ENCODE measurements at regions not wholly inside any gene's neighbourhood (a gene's known extent, or its start where the extent isn't known, plus 50 kb on each side); places are given as distances from the start of the nearest gene placed in this dataset.

- TF ChIP-seq POLR2A (IDR thresholded peaks at IDR 0.05): no peak
- TF ChIP-seq, protein P1, sequence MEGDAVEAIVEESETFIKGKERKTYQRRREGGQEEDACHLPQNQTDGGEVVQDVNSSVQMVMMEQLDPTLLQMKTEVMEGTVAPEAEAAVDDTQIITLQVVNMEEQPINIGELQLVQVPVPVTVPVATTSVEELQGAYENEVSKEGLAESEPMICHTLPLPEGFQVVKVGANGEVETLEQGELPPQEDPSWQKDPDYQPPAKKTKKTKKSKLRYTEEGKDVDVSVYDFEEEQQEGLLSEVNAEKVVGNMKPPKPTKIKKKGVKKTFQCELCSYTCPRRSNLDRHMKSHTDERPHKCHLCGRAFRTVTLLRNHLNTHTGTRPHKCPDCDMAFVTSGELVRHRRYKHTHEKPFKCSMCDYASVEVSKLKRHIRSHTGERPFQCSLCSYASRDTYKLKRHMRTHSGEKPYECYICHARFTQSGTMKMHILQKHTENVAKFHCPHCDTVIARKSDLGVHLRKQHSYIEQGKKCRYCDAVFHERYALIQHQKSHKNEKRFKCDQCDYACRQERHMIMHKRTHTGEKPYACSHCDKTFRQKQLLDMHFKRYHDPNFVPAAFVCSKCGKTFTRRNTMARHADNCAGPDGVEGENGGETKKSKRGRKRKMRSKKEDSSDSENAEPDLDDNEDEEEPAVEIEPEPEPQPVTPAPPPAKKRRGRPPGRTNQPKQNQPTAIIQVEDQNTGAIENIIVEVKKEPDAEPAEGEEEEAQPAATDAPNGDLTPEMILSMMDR (IDR thresholded peaks at IDR 0.05): no peak
- DNase-seq: no peak
These were observed 90.8 kb downstream of the SHOX start for GRCh38 chrX:721354-721753.

DNA sequence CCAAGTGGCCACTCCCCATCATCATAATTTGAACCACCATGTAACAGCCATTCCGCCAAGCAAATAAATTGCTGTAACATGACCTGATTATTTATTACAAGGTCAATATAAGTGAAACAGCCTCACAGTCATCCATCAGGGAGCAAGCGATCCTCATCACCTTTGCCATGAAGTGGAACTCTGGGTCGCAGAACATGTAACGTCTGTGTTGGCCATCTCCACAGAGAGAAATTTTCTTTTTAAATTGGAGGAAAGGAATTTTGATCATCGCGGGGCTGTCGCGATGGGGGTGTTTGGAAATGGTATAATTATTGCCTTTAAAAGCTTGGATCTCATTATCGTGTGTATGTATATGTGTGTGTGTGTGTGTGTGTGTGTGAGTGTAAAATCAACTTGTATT is 90.2 kb downstream of the SHOX start:
- peak in 1 of 7 donors; percentile 3 for DNase-seq
- intact Hi-C loops (cut with DNase I): no loop called here
- WGBS, 4 donors: 48 to 63% (median 56%) methylated on average over 9 of the region's 9 CpGs

More at GRCh38 chrX:721354-721753, 90.8 kb downstream of the SHOX start:
- H3K4me3 ChIP-seq: no peak overlapping the region
- H3K27ac ChIP-seq: no peak overlapping the region
- H3K36me3 ChIP-seq (replicated peaks in 1 of 2): no peaks in the 10 kb centered on the region
- H3K9me3 ChIP-seq (replicated peaks in 1 of 3): no peaks in the 10 kb centered on the region
- H3K4me1 ChIP-seq (replicated peaks in 1 of 2): no peaks in the 10 kb centered on the region
- H3K27me3 ChIP-seq: no peaks in the 10 kb centered on the region
- intact Hi-C loops (cut with DNase I): no loop called here
- WGBS, 4 donors: 79 to 85% (median 81%) methylated on average over 14 of the region's 14 CpGs

GRCh38 chrX:720250-720649 is 89.7 kb downstream of the SHOX start:
- no peak for DNase-seq
- H3K36me3 ChIP-seq (replicated peaks in 1 of 2): no peaks in the 10 kb centered on the region
- 27 to 43% (median 38%) methylated on average over 5 of the region's 5 CpGs for WGBS, 4 donors
- H3K4me3 ChIP-seq: no peak overlapping the region
- intact Hi-C loops (cut with DNase I): no loop called here
- H3K27ac ChIP-seq: no peak overlapping the region
- no peaks in the 10 kb centered on the region for H3K9me3 ChIP-seq (replicated peaks in 1 of 3)
- TF ChIP-seq, protein P1 (IDR thresholded peaks at IDR 0.05): no peak
- no peak for TF ChIP-seq POLR2A (IDR thresholded peaks at IDR 0.05)
- no peaks in the 10 kb centered on the region for H3K4me1 ChIP-seq (replicated peaks in 1 of 2)
- H3K27me3 ChIP-seq: no peaks in the 10 kb centered on the region

More for the DNA sequence above, 90.2 kb downstream of the SHOX start:
- Histone ChIP-seq H3K9me3 (replicated peaks in 1 of 3) (no peaks in the 10 kb centered on the region), H3K4me3 (no peak overlapping the region), H3K36me3 (replicated peaks in 1 of 2) (no peaks in the 10 kb centered on the region), H3K27me3 (no peaks in the 10 kb centered on the region), H3K4me1 (replicated peaks in 1 of 2) (no peaks in the 10 kb centered on the region), H3K27ac (no peak overlapping the region)
- no peak for TF ChIP-seq POLR2A (IDR thresholded peaks at IDR 0.05)
- TF ChIP-seq, protein P1 (IDR thresholded peaks at IDR 0.05): no peak

- Histone ChIP-seq H3K36me3 (replicated peaks in 1 of 2) (no peaks in the 10 kb centered on the region), H3K4me3 (no peak overlapping the region), H3K9me3 (replicated peaks in 1 of 3) (no peaks in the 10 kb centered on the region), H3K27ac (no peak overlapping the region), H3K4me1 (replicated peaks in 1 of 2) (no peaks in the 10 kb centered on the region), H3K27me3 (no peaks in the 10 kb centered on the region)
- TF ChIP-seq POLR2A (IDR thresholded peaks at IDR 0.05): no peak
- TF ChIP-seq, protein P1 (IDR thresholded peaks at IDR 0.05): no peak
- intact Hi-C loops (cut with DNase I): no loop called here
- DNase-seq: no peak
- 29 to 43% (median 35%) methylated on average over 3 of the region's 3 CpGs for WGBS, 4 donors
These were observed 85.5 kb downstream of the SHOX start for GRCh38 chrX:716136-716535.

Data from adrenal gland (tissue), 9 donors.